ENCODE measurements at regions not wholly inside any gene's neighbourhood (a gene's known extent, or its start where the extent isn't known, plus 50 kb on each side); places are given as distances from the start of the nearest gene placed in this dataset.

GRCh38 chr5:125180231-125180829 lies 433.9 kb upstream of the ZNF608 start:
- Histone ChIP-seq H3K4me3 (ENCODE audit: low read depth, low read length) (no peak overlapping the region), H3K36me3 (ENCODE audit: control insufficient read depth, insufficient read depth, low read length) (no peaks in the 10 kb centered on the region), H3K4me1 (ENCODE audit: control insufficient read depth, insufficient read depth, low read length) (peaks cover 6% of the 10 kb centered on the region; the same call in 1 of the 2 replicates), H3K9me3 (ENCODE audit: control insufficient read depth, insufficient read depth, low read depth, low read length) (peaks cover 5% of the 10 kb centered on the region; the same call in 1 of the 2 replicates), H3K9ac (ENCODE audit: low read length) (no peak overlapping the region), H3K27me3 (ENCODE audit: control insufficient read depth, insufficient read depth, low read length) (no peaks in the 10 kb centered on the region), H3K27ac (ENCODE audit: low read depth, low read length) (no peak overlapping the region)

GRCh38 chr5:125181159-125181558 lies 434.7 kb upstream of the ZNF608 start:
- H3K27ac ChIP-seq (ENCODE audit: low read depth, low read length): no peak overlapping the region

GRCh38 chr5:125181955-125182354 lies 435.5 kb upstream of the ZNF608 start:
- Histone ChIP-seq H3K9ac (ENCODE audit: low read length) (no peak overlapping the region), H3K27ac (ENCODE audit: low read depth, low read length) (no peak overlapping the region), H3K36me3 (ENCODE audit: control insufficient read depth, insufficient read depth, low read length) (no peaks in the 10 kb centered on the region), H3K9me3 (ENCODE audit: control insufficient read depth, insufficient read depth, low read depth, low read length) (peaks cover 5% of the 10 kb centered on the region; the same call in 1 of the 2 replicates), H3K4me3 (ENCODE audit: low read depth, low read length) (no peak overlapping the region), H3K27me3 (ENCODE audit: control insufficient read depth, insufficient read depth, low read length) (no peaks in the 10 kb centered on the region), H3K4me1 (ENCODE audit: control insufficient read depth, insufficient read depth, low read length) (peaks cover 6% of the 10 kb centered on the region; the same call in 1 of the 2 replicates)

More at GRCh38 chr5:125181159-125181558, 434.7 kb upstream of the ZNF608 start:
- H3K9ac ChIP-seq (ENCODE audit: low read length): no peak overlapping the region
- no peaks in the 10 kb centered on the region for H3K36me3 ChIP-seq (ENCODE audit: control insufficient read depth, insufficient read depth, low read length)
- H3K9me3 ChIP-seq (ENCODE audit: control insufficient read depth, insufficient read depth, low read depth, low read length): peaks cover 5% of the 10 kb centered on the region; the same call in 1 of the 2 replicates
- H3K27me3 ChIP-seq (ENCODE audit: control insufficient read depth, insufficient read depth, low read length): no peaks in the 10 kb centered on the region
- H3K4me3 ChIP-seq (ENCODE audit: low read depth, low read length): no peak overlapping the region
- peaks cover 6% of the 10 kb centered on the region; the same call in 1 of the 2 replicates for H3K4me1 ChIP-seq (ENCODE audit: control insufficient read depth, insufficient read depth, low read length)

- Histone ChIP-seq H3K4me1 (ENCODE audit: control insufficient read depth, insufficient read depth, low read length) (peaks cover 13% of the 10 kb centered on the region), H3K9me3 (ENCODE audit: control insufficient read depth, insufficient read depth, low read depth, low read length) (no peaks in the 10 kb centered on the region), H3K4me3 (ENCODE audit: low read depth, low read length) (no peak overlapping the region), H3K9ac (ENCODE audit: low read length) (no peak overlapping the region), H3K36me3 (ENCODE audit: control insufficient read depth, insufficient read depth, low read length) (no peaks in the 10 kb centered on the region), H3K27me3 (ENCODE audit: control insufficient read depth, insufficient read depth, low read length) (no peaks in the 10 kb centered on the region), H3K27ac (ENCODE audit: low read depth, low read length) (no peak overlapping the region)
These were observed 439.3 kb upstream of the ZNF608 start for GRCh38 chr5:125185740-125186139.

GRCh38 chr5:125186911-125187375 lies 440.5 kb upstream of the ZNF608 start:
- Histone ChIP-seq H3K9me3 (ENCODE audit: control insufficient read depth, insufficient read depth, low read depth, low read length) (no peaks in the 10 kb centered on the region), H3K9ac (ENCODE audit: low read length) (no peak overlapping the region), H3K36me3 (ENCODE audit: control insufficient read depth, insufficient read depth, low read length) (no peaks in the 10 kb centered on the region), H3K4me1 (ENCODE audit: control insufficient read depth, insufficient read depth, low read length) (peaks cover 15% of the 10 kb centered on the region), H3K27ac (ENCODE audit: low read depth, low read length) (no peak overlapping the region), H3K4me3 (ENCODE audit: low read depth, low read length) (no peak overlapping the region), H3K27me3 (ENCODE audit: control insufficient read depth, insufficient read depth, low read length) (no peaks in the 10 kb centered on the region)

GRCh38 chr5:125189531-125189941 lies 443.1 kb upstream of the ZNF608 start:
- Histone ChIP-seq H3K9ac (ENCODE audit: low read length) (no peak overlapping the region), H3K27me3 (ENCODE audit: control insufficient read depth, insufficient read depth, low read length) (no peaks in the 10 kb centered on the region), H3K36me3 (ENCODE audit: control insufficient read depth, insufficient read depth, low read length) (no peaks in the 10 kb centered on the region), H3K9me3 (ENCODE audit: control insufficient read depth, insufficient read depth, low read depth, low read length) (no peaks in the 10 kb centered on the region), H3K27ac (ENCODE audit: low read depth, low read length) (no peak overlapping the region), H3K4me3 (ENCODE audit: low read depth, low read length) (no peak overlapping the region), H3K4me1 (ENCODE audit: control insufficient read depth, insufficient read depth, low read length) (peaks cover 15% of the 10 kb centered on the region)

- H3K27ac ChIP-seq (ENCODE audit: low read depth, low read length): 0 out of 2 replicates have a peak overlapping the region, but pooled peaks have one; percentile 47
- no peak overlapping the region for H3K4me3 ChIP-seq (ENCODE audit: low read depth, low read length)
- H3K4me1 ChIP-seq (ENCODE audit: control insufficient read depth, insufficient read depth, low read length): peaks cover 15% of the 10 kb centered on the region
These were observed 444.0 kb upstream of the ZNF608 start for GRCh38 chr5:125190232-125191087.

GRCh38 chr5:125194883-125195282 lies 448.4 kb upstream of the ZNF608 start:
- H3K36me3 ChIP-seq (ENCODE audit: control insufficient read depth, insufficient read depth, low read length): no peaks in the 10 kb centered on the region
- H3K9ac ChIP-seq (ENCODE audit: low read length): no peak overlapping the region
- H3K27ac ChIP-seq (ENCODE audit: low read depth, low read length): no peak overlapping the region
- no peaks in the 10 kb centered on the region for H3K9me3 ChIP-seq (ENCODE audit: control insufficient read depth, insufficient read depth, low read depth, low read length)
- no peak overlapping the region for H3K4me3 ChIP-seq (ENCODE audit: low read depth, low read length)
- no peaks in the 10 kb centered on the region for H3K27me3 ChIP-seq (ENCODE audit: control insufficient read depth, insufficient read depth, low read length)
- peaks cover 44% of the 10 kb centered on the region for H3K4me1 ChIP-seq (ENCODE audit: control insufficient read depth, insufficient read depth, low read length)

More at GRCh38 chr5:125190232-125191087, 444.0 kb upstream of the ZNF608 start:
- Histone ChIP-seq H3K27me3 (ENCODE audit: control insufficient read depth, insufficient read depth, low read length) (no peaks in the 10 kb centered on the region), H3K9ac (ENCODE audit: low read length) (no peak overlapping the region), H3K9me3 (ENCODE audit: control insufficient read depth, insufficient read depth, low read depth, low read length) (no peaks in the 10 kb centered on the region), H3K36me3 (ENCODE audit: control insufficient read depth, insufficient read depth, low read length) (no peaks in the 10 kb centered on the region)

- Histone ChIP-seq H3K27ac (ENCODE audit: low read depth, low read length) (no peak overlapping the region), H3K9ac (ENCODE audit: low read length) (no peak overlapping the region), H3K36me3 (ENCODE audit: control insufficient read depth, insufficient read depth, low read length) (no peaks in the 10 kb centered on the region), H3K4me1 (ENCODE audit: control insufficient read depth, insufficient read depth, low read length) (peaks cover 44% of the 10 kb centered on the region), H3K9me3 (ENCODE audit: control insufficient read depth, insufficient read depth, low read depth, low read length) (no peaks in the 10 kb centered on the region), H3K4me3 (ENCODE audit: low read depth, low read length) (no peak overlapping the region), H3K27me3 (ENCODE audit: control insufficient read depth, insufficient read depth, low read length) (no peaks in the 10 kb centered on the region)
These were observed 450.2 kb upstream of the ZNF608 start for GRCh38 chr5:125196481-125197111.

- Histone ChIP-seq H3K27me3 (ENCODE audit: control insufficient read depth, insufficient read depth, low read length) (no peaks in the 10 kb centered on the region), H3K9ac (ENCODE audit: low read length) (no peak overlapping the region), H3K4me3 (ENCODE audit: low read depth, low read length) (no peak overlapping the region), H3K9me3 (ENCODE audit: control insufficient read depth, insufficient read depth, low read depth, low read length) (no peaks in the 10 kb centered on the region), H3K36me3 (ENCODE audit: control insufficient read depth, insufficient read depth, low read length) (no peaks in the 10 kb centered on the region), H3K27ac (ENCODE audit: low read depth, low read length) (no peak overlapping the region), H3K4me1 (ENCODE audit: control insufficient read depth, insufficient read depth, low read length) (peaks cover 44% of the 10 kb centered on the region)
These were observed 450.9 kb upstream of the ZNF608 start for GRCh38 chr5:125197321-125197720.

Data from HUES6 (cell line).